HG03571 (cell line): ENCODE measurements at regions not wholly inside any gene's neighbourhood (a gene's known extent, or its start where the extent isn't known, plus 50 kb on each side); places are given as distances from the start of the nearest gene placed in this dataset.
"Not testable (repeated sequence)": the region's sequence is repeated elsewhere in the genome, so short reads cannot be mapped to it uniquely, and the experiment has no call there.

Source experiments
- ATAC-seq: cut with Tn5 transposase; IDR thresholded peaks from one replicate; pipeline ENCODE4 v1.9.1; 2021; ENCODE audit not compliant: unreplicated experiment

GRCh38 chr10:63773962-63774361, 252.8 kb downstream of the REEP3 start:
- ATAC-seq, result no peak

DNA sequence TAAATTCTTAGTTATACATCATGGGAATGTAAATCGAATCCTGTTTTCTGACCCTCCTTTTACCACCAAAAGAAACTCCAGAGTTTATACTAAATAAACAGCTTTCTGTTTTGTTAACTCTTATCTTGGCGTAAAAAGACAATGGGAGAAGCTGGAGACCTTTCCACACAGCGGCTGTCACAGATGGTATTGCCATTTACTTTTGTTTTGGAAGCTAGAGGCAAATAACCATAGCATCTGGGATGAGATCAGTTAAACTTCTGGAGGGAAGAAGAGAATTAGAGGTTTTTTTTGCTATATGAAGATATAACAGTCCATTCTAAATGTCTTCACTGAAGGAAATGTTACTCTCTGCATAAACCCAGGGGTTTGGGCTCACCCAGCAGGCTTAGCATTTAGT, 258.9 kb downstream of the REEP3 start:
- no peak for ATAC-seq

- no peak for ATAC-seq
Measured at GRCh38 chr10:63781226-63781625, 260.0 kb downstream of the REEP3 start.

DNA sequence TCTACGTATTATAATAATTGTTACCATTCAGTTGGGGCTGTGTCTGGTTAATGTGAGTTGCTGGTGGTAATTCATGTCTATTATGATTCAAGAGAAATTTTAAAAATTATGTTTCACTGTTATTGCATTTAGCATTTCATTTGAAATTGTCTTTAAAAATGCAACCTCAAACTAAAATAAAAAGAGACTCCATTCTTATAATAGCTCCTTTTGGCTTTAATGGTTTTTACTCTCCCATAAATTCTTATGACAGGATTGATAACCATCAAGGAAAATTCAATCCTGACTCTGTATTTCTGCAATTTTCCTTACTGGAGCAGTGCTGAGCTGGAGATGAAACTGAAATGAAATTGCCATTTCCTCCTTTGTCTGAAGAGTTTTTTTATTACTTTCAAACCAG, 262.7 kb downstream of the REEP3 start:
- no peak for ATAC-seq

GRCh38 chr10:63788152-63788821, 267.1 kb downstream of the REEP3 start:
- ATAC-seq, result no peak

DNA sequence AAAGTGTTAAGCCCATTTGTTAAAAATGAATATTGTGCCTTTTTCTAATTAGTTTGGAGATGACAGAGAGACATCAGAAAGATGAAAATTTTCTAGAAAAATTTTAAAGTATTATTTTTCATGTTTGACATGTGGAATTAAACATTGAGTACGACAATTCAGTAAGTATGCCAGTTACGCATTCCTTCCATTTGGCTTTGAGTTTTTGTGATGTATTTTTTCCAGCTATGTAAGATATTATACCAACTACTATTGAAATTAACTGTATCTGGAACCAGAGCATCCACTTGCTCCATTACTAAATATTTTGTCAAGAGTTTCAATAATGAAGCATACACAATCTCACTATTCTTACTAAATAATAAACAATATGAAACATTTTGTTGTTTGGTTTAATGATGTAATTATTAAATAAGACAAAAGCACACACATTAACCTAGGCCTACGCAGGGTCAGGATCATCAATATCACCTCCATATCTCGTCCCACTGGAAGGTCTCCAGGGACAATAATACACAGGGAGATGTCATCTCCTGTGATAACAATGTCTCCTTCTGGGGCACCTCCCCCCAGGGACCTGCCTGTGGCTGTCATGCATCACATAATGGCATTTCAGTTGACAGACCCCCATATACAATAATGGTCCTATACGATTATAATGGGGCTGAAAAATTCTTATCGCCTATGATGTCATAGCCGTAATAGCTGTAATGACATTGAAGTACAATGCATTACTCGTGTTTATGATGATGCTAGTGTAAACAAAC, 274.1 kb downstream of the REEP3 start:
- ATAC-seq, result no peak

DNA sequence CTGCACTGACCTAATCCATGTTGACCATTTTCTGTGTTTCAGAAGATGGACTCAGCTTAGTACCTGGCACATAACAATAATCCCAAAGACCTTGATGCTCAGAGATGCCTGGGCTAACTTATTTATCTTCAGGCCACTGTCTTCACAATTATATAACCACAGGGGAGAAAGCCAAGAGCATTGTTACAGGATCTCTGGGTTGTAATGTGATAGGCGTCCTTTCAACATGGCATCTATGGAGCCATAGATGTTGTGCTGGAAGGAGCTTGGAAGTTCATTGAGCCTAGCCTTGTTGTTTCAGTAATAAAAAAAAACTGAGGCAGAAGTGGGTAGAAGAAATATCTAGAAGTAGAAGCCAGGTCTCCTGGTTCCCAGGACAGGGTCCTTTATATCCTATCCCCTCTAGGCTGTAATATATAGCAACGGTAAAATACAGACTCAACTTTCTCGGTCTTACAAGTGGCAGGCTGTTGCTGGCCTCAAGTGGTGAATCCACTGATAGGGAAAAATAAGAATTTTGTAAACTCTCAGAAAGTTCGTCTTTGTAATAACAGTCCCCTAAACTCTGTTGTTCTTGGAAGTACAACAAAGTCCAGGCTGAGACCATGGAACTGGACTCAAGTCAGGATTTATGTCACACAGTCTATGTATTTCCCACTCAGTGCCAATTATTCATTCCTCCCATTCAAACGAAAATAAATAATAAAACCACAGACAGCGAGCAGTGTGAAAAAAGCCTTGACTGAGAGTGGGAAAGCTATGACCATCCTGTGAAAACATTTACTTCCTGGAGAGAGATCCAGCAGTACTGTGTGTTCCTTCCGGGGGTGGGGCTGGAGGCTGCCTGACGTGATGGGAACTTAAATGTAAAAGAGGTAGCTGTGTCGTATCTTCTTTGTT, 277.6 kb downstream of the REEP3 start:
- ATAC-seq, result no peak

DNA sequence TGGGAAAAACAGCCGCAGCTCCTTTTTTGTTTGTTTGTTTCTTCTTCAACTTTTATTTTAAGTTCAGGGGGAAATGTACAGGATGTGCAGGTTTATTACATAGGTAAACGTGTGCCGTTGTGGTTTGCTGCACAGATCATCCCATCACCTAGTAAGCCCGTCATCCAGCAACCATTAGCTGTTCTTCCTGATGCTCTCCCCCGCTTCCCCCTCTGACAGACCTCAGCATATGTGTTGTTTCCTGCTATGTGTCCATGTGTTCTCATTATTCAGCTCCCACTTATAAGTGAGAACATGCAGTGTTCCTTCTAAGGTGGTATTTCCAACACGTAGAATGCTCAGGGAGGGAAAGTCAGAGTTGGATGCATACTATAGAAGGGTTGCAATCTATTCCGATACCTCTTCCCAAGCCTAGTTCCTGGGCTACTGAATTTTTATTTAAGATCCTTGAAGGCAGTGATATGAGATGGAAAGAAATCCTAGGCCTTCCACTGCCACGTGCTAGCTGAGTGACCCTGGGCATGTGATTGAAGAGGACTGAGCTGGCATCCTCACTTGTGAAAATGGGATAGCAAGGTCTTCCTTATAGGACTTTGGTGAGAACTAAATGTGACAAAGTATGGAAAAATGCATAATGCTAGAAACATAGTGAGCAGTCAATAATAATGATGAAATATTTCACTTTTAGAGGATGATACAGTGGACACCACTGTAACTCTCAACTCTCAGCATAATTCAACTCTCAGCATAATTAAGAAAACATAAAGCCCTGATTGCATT, 278.5 kb downstream of the REEP3 start:
- no peak for ATAC-seq

- no peak for ATAC-seq
Measured at GRCh38 chr10:63801166-63801565, 280.0 kb downstream of the REEP3 start.

- no peak for ATAC-seq
Measured at GRCh38 chr10:63806330-63806729, 285.1 kb downstream of the REEP3 start.

GRCh38 chr10:63812501-63812900, 291.3 kb downstream of the REEP3 start:
- ATAC-seq, result no peak

DNA sequence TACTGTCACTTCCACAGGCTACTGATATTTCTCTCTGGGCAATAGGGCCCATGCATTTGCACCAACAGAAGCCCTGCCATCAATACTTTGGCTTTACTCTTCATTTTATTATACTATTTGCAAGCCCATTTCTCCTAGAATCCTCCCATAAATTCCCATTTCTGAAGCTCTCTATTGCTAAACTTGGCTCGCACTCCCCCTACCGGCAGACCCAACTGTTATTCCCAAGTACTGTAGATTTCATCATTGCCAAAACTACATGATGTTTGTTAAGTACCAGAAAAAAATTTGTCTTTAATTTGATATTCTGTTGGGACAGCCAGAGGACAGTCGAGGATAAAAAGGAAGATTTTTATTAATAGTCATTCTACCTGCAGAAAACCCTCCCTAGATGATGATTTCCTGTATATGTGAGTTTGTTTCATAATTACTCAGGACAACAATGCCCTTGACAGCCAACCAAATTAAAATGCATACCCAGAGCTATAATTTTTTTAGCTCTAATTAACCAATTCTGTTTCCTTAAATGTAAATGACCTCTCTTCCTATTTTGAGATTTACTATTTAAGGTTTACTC, 298.6 kb downstream of the REEP3 start:
- no peak for ATAC-seq

GRCh38 chr10:63822496-63822895, 301.3 kb downstream of the REEP3 start:
- ATAC-seq, result no peak

DNA sequence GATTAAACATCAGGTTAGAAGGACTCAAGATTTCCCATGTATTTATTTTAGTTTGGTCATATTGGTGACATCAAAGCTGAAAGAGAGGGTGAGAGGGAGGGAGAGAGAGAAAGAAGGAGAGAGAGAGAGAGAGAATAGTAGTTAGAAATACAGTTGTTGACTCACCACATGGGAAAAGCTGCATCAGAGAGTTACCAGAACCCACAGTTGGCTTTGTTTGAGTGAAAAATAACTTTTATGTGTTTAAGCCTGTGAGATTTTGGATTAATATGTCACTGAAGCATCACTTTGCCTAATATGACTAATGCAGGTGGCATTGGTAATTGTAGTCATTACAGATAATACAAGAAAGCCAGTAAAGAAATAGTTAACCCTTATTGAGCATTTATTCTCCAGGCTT, 303.9 kb downstream of the REEP3 start:
- ATAC-seq, result no peak

GRCh38 chr10:63825766-63826165, 304.6 kb downstream of the REEP3 start:
- no peak for ATAC-seq

DNA sequence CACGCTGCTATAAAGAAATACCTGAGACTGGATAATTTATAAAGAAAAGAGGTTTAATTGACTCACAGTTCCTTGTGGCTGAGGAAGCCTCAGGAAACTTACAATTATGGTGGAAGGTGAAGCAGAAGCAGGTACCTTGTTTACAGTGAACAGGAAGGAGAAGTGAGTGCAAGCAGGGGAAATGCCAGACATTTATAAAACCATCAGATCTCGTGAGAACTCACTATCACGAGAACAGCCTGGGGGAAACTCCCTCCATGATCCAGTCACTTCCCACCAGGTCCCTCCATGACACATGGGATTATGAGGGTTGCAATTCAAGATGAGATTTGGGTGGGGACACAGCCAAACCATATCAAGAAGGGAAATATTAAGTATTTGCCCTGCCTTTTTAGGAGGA, 305.8 kb downstream of the REEP3 start:
- ATAC-seq, result not testable (repeated sequence)

GRCh38 chr10:63829020-63829419, 307.8 kb downstream of the REEP3 start:
- no peak for ATAC-seq

GRCh38 chr10:63829573-63830149, 308.5 kb downstream of the REEP3 start:
- no peak for ATAC-seq

GRCh38 chr10:63832686-63833085, 311.5 kb downstream of the REEP3 start:
- no peak for ATAC-seq

- ATAC-seq, result no peak
Measured at GRCh38 chr10:63833411-63834060, 312.3 kb downstream of the REEP3 start.
